ENCODE measurements at regions not wholly inside any gene's neighbourhood (a gene's known extent, or its start where the extent isn't known, plus 50 kb on each side); places are given as distances from the start of the nearest gene placed in this dataset.
A peak's percentile ranks its signal among the peaks of the same experiment; 100 is the strongest.

- H3K36me3 ChIP-seq (ENCODE audit: insufficient read depth, low read length), result no peaks in the 10 kb centered on the region
- H3K9me2 ChIP-seq (replicated peaks; ENCODE audit: insufficient read depth, low read length), result 0 out of 2 replicates have a peak, but pooled peaks cover 3% of the 10 kb centered on the region
- H3K9ac ChIP-seq (ENCODE audit: low read length), result no peak overlapping the region
- H3K4me1 ChIP-seq (ENCODE audit: low read length), result no peaks in the 10 kb centered on the region
- H3K27me3 ChIP-seq (ENCODE audit: low read length), result no peaks in the 10 kb centered on the region; the same call in 1 of the 2 replicates
- H2AFZ ChIP-seq (ENCODE audit: low read length), result no peak overlapping the region
- DNase-seq, result no peak
- no peaks in the 10 kb centered on the region for H3K79me2 ChIP-seq (ENCODE audit: low read length)
- no peak overlapping the region for H3K4me3 ChIP-seq (ENCODE audit: low read length)
- no peaks in the 10 kb centered on the region for H4K20me1 ChIP-seq (ENCODE audit: insufficient read depth, low read depth, low read length)
- H3K9me3 ChIP-seq (ENCODE audit: low read length), result no peaks in the 10 kb centered on the region
- no peak overlapping the region for H3K4me2 ChIP-seq (ENCODE audit: low read depth, low read length, poor library complexity, severe bottlenecking)
- H3K27ac ChIP-seq (ENCODE audit: low read length), result no peak overlapping the region
These were observed 72.3 kb upstream of the CDH6 start for GRCh38 chr5:31121224-31121623.

- Histone ChIP-seq H3K79me2 (ENCODE audit: low read length) (no peaks in the 10 kb centered on the region), H3K36me3 (ENCODE audit: insufficient read depth, low read length) (no peaks in the 10 kb centered on the region)
These were observed 72.9 kb upstream of the CDH6 start for GRCh38 chr5:31120642-31120948.

GRCh38 chr5:31119938-31120641 is 73.4 kb upstream of the CDH6 start:
- Histone ChIP-seq H2AFZ (ENCODE audit: low read length) (0 out of 2 replicates have a peak overlapping the region, but pooled peaks have one; percentile 9), H3K27me3 (ENCODE audit: low read length) (no peaks in the 10 kb centered on the region; the same call in 1 of the 2 replicates), H3K79me2 (ENCODE audit: low read length) (no peaks in the 10 kb centered on the region), H3K4me3 (ENCODE audit: low read length) (no peak overlapping the region), H3K36me3 (ENCODE audit: insufficient read depth, low read length) (no peaks in the 10 kb centered on the region), H4K20me1 (ENCODE audit: insufficient read depth, low read depth, low read length) (no peaks in the 10 kb centered on the region), H3K27ac (ENCODE audit: low read length) (no peak overlapping the region), H3K9me3 (ENCODE audit: low read length) (no peaks in the 10 kb centered on the region), H3K9me2 (replicated peaks; ENCODE audit: insufficient read depth, low read length) (0 out of 2 replicates have a peak, but pooled peaks cover 3% of the 10 kb centered on the region), H3K9ac (ENCODE audit: low read length) (no peak overlapping the region), H3K4me1 (ENCODE audit: low read length) (no peaks in the 10 kb centered on the region), H3K4me2 (ENCODE audit: low read depth, low read length, poor library complexity, severe bottlenecking) (no peak overlapping the region)
- no peak for DNase-seq

More at GRCh38 chr5:31120642-31120948, 72.9 kb upstream of the CDH6 start:
- H3K4me2 ChIP-seq (ENCODE audit: low read depth, low read length, poor library complexity, severe bottlenecking), result no peak overlapping the region
- no peak overlapping the region for H3K9ac ChIP-seq (ENCODE audit: low read length)
- H3K27ac ChIP-seq (ENCODE audit: low read length), result no peak overlapping the region
- H3K9me3 ChIP-seq (ENCODE audit: low read length), result no peaks in the 10 kb centered on the region
- H3K27me3 ChIP-seq (ENCODE audit: low read length), result no peaks in the 10 kb centered on the region; the same call in 1 of the 2 replicates
- H3K4me3 ChIP-seq (ENCODE audit: low read length), result no peak overlapping the region
- DNase-seq, result no peak
- H4K20me1 ChIP-seq (ENCODE audit: insufficient read depth, low read depth, low read length), result no peaks in the 10 kb centered on the region
- 0 out of 2 replicates have a peak, but pooled peaks cover 3% of the 10 kb centered on the region for H3K9me2 ChIP-seq (replicated peaks; ENCODE audit: insufficient read depth, low read length)
- no peaks in the 10 kb centered on the region for H3K4me1 ChIP-seq (ENCODE audit: low read length)
- H2AFZ ChIP-seq (ENCODE audit: low read length), result 0 out of 2 replicates have a peak overlapping the region, but pooled peaks have one; percentile 9

GRCh38 chr5:31116466-31117031 is 76.9 kb upstream of the CDH6 start:
- peaks cover 5% of the 10 kb centered on the region; the same call in 1 of the 2 replicates for H3K9me2 ChIP-seq (replicated peaks; ENCODE audit: insufficient read depth, low read length)
- no peaks in the 10 kb centered on the region for H3K36me3 ChIP-seq (ENCODE audit: insufficient read depth, low read length)
- no peak overlapping the region for H3K4me2 ChIP-seq (ENCODE audit: low read depth, low read length, poor library complexity, severe bottlenecking)
- DNase-seq, result no peak
- no peak overlapping the region for H3K4me3 ChIP-seq (ENCODE audit: low read length)
- no peak overlapping the region for H3K9ac ChIP-seq (ENCODE audit: low read length)
- no peak overlapping the region for H2AFZ ChIP-seq (ENCODE audit: low read length)
- no peak overlapping the region for H3K27ac ChIP-seq (ENCODE audit: low read length)
- H3K27me3 ChIP-seq (ENCODE audit: low read length), result no peaks in the 10 kb centered on the region; the same call in 1 of the 2 replicates
- no peaks in the 10 kb centered on the region for H3K9me3 ChIP-seq (ENCODE audit: low read length)
- H4K20me1 ChIP-seq (ENCODE audit: insufficient read depth, low read depth, low read length), result no peaks in the 10 kb centered on the region
- H3K79me2 ChIP-seq (ENCODE audit: low read length), result no peaks in the 10 kb centered on the region
- no peaks in the 10 kb centered on the region for H3K4me1 ChIP-seq (ENCODE audit: low read length)

GRCh38 chr5:31114817-31115216 is 78.7 kb upstream of the CDH6 start:
- H3K9me3 ChIP-seq (ENCODE audit: low read length), result no peaks in the 10 kb centered on the region

GRCh38 chr5:31113666-31114350 is 79.7 kb upstream of the CDH6 start:
- H3K9ac ChIP-seq (ENCODE audit: low read length), result no peak overlapping the region
- H3K4me1 ChIP-seq (ENCODE audit: low read length), result no peaks in the 10 kb centered on the region
- H3K4me2 ChIP-seq (ENCODE audit: low read depth, low read length, poor library complexity, severe bottlenecking), result no peak overlapping the region
- no peak overlapping the region for H2AFZ ChIP-seq (ENCODE audit: low read length)
- H3K27ac ChIP-seq (ENCODE audit: low read length), result no peak overlapping the region
- no peaks in the 10 kb centered on the region for H3K36me3 ChIP-seq (ENCODE audit: insufficient read depth, low read length)
- no peaks in the 10 kb centered on the region for H3K9me3 ChIP-seq (ENCODE audit: low read length)
- H3K27me3 ChIP-seq (ENCODE audit: low read length), result no peaks in the 10 kb centered on the region
- no peak for DNase-seq
- peaks cover 2% of the 10 kb centered on the region; the same call in 1 of the 2 replicates for H3K9me2 ChIP-seq (replicated peaks; ENCODE audit: insufficient read depth, low read length)
- no peaks in the 10 kb centered on the region for H4K20me1 ChIP-seq (ENCODE audit: insufficient read depth, low read depth, low read length)
- H3K4me3 ChIP-seq (ENCODE audit: low read length), result no peak overlapping the region
- no peaks in the 10 kb centered on the region for H3K79me2 ChIP-seq (ENCODE audit: low read length)

More at GRCh38 chr5:31114817-31115216, 78.7 kb upstream of the CDH6 start:
- no peaks in the 10 kb centered on the region; the same call in 1 of the 2 replicates for H3K27me3 ChIP-seq (ENCODE audit: low read length)
- no peaks in the 10 kb centered on the region for H3K4me1 ChIP-seq (ENCODE audit: low read length)
- DNase-seq, result no peak
- H3K36me3 ChIP-seq (ENCODE audit: insufficient read depth, low read length), result no peaks in the 10 kb centered on the region
- no peaks in the 10 kb centered on the region for H3K79me2 ChIP-seq (ENCODE audit: low read length)
- H3K9me2 ChIP-seq (replicated peaks; ENCODE audit: insufficient read depth, low read length), result peaks cover 2% of the 10 kb centered on the region; the same call in 1 of the 2 replicates
- H4K20me1 ChIP-seq (ENCODE audit: insufficient read depth, low read depth, low read length), result no peaks in the 10 kb centered on the region
- H3K27ac ChIP-seq (ENCODE audit: low read length), result no peak overlapping the region
- no peak overlapping the region for H3K9ac ChIP-seq (ENCODE audit: low read length)
- no peak overlapping the region for H3K4me3 ChIP-seq (ENCODE audit: low read length)
- H3K4me2 ChIP-seq (ENCODE audit: low read depth, low read length, poor library complexity, severe bottlenecking), result no peak overlapping the region
- no peak overlapping the region for H2AFZ ChIP-seq (ENCODE audit: low read length)

- peaks cover 2% of the 10 kb centered on the region; the same call in 1 of the 2 replicates for H3K9me2 ChIP-seq (replicated peaks; ENCODE audit: insufficient read depth, low read length)
- H3K4me2 ChIP-seq (ENCODE audit: low read depth, low read length, poor library complexity, severe bottlenecking), result no peak overlapping the region
- H4K20me1 ChIP-seq (ENCODE audit: insufficient read depth, low read depth, low read length), result no peaks in the 10 kb centered on the region
- no peak overlapping the region for H3K27ac ChIP-seq (ENCODE audit: low read length)
- H3K9ac ChIP-seq (ENCODE audit: low read length), result no peak overlapping the region
- no peaks in the 10 kb centered on the region for H3K27me3 ChIP-seq (ENCODE audit: low read length)
- DNase-seq, result no peak
- no peaks in the 10 kb centered on the region for H3K79me2 ChIP-seq (ENCODE audit: low read length)
- H3K4me3 ChIP-seq (ENCODE audit: low read length), result no peak overlapping the region
- no peak overlapping the region for H2AFZ ChIP-seq (ENCODE audit: low read length)
- no peaks in the 10 kb centered on the region for H3K9me3 ChIP-seq (ENCODE audit: low read length)
- H3K4me1 ChIP-seq (ENCODE audit: low read length), result no peaks in the 10 kb centered on the region
- H3K36me3 ChIP-seq (ENCODE audit: insufficient read depth, low read length), result no peaks in the 10 kb centered on the region
These were observed 80.4 kb upstream of the CDH6 start for GRCh38 chr5:31113101-31113500.

GRCh38 chr5:31107091-31107518 is 86.4 kb upstream of the CDH6 start:
- Histone ChIP-seq H3K27me3 (ENCODE audit: low read length) (no peaks in the 10 kb centered on the region), H3K36me3 (ENCODE audit: insufficient read depth, low read length) (no peaks in the 10 kb centered on the region), H3K4me1 (ENCODE audit: low read length) (no peaks in the 10 kb centered on the region), H3K4me2 (ENCODE audit: low read depth, low read length, poor library complexity, severe bottlenecking) (no peak overlapping the region), H4K20me1 (ENCODE audit: insufficient read depth, low read depth, low read length) (no peaks in the 10 kb centered on the region), H3K4me3 (ENCODE audit: low read length) (no peak overlapping the region), H3K9ac (ENCODE audit: low read length) (no peak overlapping the region), H2AFZ (ENCODE audit: low read length) (no peak overlapping the region), H3K27ac (ENCODE audit: low read length) (no peak overlapping the region), H3K9me3 (ENCODE audit: low read length) (no peaks in the 10 kb centered on the region), H3K79me2 (ENCODE audit: low read length) (no peaks in the 10 kb centered on the region), H3K9me2 (replicated peaks; ENCODE audit: insufficient read depth, low read length) (no peaks in the 10 kb centered on the region)
- no peak for DNase-seq

Measured in Karpas-422 (cell line).